Left hindlimb (tissue), 1 donor: ENCODE measurements at regions not wholly inside any gene's neighbourhood (a gene's known extent, or its start where the extent isn't known, plus 50 kb on each side); places are given as distances from the start of the nearest gene placed in this dataset.

Experiments
- DNase-seq: peaks from one replicate; pipeline ENCODE4 v3.0.0-alpha.2; 2018

- DNase-seq = no peak
These were observed 368.5 kb downstream of the ZEB2 start for GRCh38 chr2:144151405-144151804.

GRCh38 chr2:144147356-144147755, 372.6 kb downstream of the ZEB2 start:
- DNase-seq = no peak

- DNase-seq = no peak
These were observed 373.0 kb downstream of the ZEB2 start for GRCh38 chr2:144146876-144147275.

GRCh38 chr2:144146076-144146475, 373.8 kb downstream of the ZEB2 start:
- DNase-seq = no peak

GRCh38 chr2:144143294-144144151, 376.4 kb downstream of the ZEB2 start:
- DNase-seq = no peak

- no peak for DNase-seq
These were observed 379.0 kb downstream of the ZEB2 start for GRCh38 chr2:144140891-144141290.

GRCh38 chr2:144137705-144138428, 382.1 kb downstream of the ZEB2 start:
- no peak for DNase-seq

- DNase-seq = no peak
These were observed 382.6 kb downstream of the ZEB2 start for GRCh38 chr2:144137272-144137671.

GRCh38 chr2:144136297-144137010, 383.5 kb downstream of the ZEB2 start:
- DNase-seq = no peak

- no peak for DNase-seq
These were observed 385.8 kb downstream of the ZEB2 start for GRCh38 chr2:144133936-144134665.

- DNase-seq = no peak
These were observed 387.6 kb downstream of the ZEB2 start for GRCh38 chr2:144132357-144132756.

GRCh38 chr2:144131042-144131441, 388.9 kb downstream of the ZEB2 start:
- DNase-seq = no peak

- DNase-seq = no peak
These were observed 389.4 kb downstream of the ZEB2 start for GRCh38 chr2:144130551-144130950.

- no peak for DNase-seq
These were observed 391.7 kb downstream of the ZEB2 start for GRCh38 chr2:144128130-144128746.

- DNase-seq = no peak
These were observed 392.2 kb downstream of the ZEB2 start for GRCh38 chr2:144127693-144128092.

GRCh38 chr2:144126302-144126701, 393.6 kb downstream of the ZEB2 start:
- DNase-seq = no peak

GRCh38 chr2:144125751-144126150, 394.2 kb downstream of the ZEB2 start:
- DNase-seq = no peak

GRCh38 chr2:144124882-144125281, 395.0 kb downstream of the ZEB2 start:
- DNase-seq = no peak

GRCh38 chr2:144120487-144120886, 399.4 kb downstream of the ZEB2 start:
- no peak for DNase-seq

GRCh38 chr2:144117086-144117485, 402.8 kb downstream of the ZEB2 start:
- no peak for DNase-seq

GRCh38 chr2:144115739-144116291, 404.1 kb downstream of the ZEB2 start:
- no peak for DNase-seq

- no peak for DNase-seq
These were observed 405.2 kb downstream of the ZEB2 start for GRCh38 chr2:144114760-144115159.
